ENCODE measurements at regions not wholly inside any gene's neighbourhood (a gene's known extent, or its start where the extent isn't known, plus 50 kb on each side); places are given as distances from the start of the nearest gene placed in this dataset.

DNA sequence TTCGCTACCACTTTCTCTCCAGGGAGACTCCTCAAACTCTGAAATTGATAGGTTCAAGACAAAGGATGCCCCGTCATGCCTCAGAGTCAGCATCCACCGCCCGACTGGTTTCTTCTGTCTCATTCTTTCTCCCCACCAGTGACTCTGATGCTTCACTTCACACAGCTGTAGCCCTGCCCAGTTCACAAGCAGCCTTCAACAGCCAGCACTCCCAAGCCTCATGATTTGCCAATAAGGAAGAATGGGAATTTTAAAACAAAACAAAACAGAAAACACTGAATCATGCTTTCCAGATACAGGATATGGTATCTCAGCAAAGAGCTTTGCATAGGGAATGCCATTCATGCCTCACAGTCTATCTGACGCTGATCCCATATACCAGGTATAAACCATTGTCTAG lies 371.2 kb upstream of the RORB start:
- Mint-ChIP-seq H3K36me3 (ENCODE audit: low read depth) (no peaks in the 10 kb centered on the region), H3K4me1 (ENCODE audit: low read depth) (no peaks in the 10 kb centered on the region), H3K9me3 (peaks cover 29% of the 10 kb centered on the region), H3K27me3 (ENCODE audit: insufficient read depth) (no peaks in the 10 kb centered on the region), H3K27ac (no peak overlapping the region), H3K4me3 (no peak overlapping the region)
- DNase-seq, result no peak
- TF ChIP-seq, protein P1, sequence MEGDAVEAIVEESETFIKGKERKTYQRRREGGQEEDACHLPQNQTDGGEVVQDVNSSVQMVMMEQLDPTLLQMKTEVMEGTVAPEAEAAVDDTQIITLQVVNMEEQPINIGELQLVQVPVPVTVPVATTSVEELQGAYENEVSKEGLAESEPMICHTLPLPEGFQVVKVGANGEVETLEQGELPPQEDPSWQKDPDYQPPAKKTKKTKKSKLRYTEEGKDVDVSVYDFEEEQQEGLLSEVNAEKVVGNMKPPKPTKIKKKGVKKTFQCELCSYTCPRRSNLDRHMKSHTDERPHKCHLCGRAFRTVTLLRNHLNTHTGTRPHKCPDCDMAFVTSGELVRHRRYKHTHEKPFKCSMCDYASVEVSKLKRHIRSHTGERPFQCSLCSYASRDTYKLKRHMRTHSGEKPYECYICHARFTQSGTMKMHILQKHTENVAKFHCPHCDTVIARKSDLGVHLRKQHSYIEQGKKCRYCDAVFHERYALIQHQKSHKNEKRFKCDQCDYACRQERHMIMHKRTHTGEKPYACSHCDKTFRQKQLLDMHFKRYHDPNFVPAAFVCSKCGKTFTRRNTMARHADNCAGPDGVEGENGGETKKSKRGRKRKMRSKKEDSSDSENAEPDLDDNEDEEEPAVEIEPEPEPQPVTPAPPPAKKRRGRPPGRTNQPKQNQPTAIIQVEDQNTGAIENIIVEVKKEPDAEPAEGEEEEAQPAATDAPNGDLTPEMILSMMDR (IDR thresholded peaks at IDR 0.05), result no peak

DNA sequence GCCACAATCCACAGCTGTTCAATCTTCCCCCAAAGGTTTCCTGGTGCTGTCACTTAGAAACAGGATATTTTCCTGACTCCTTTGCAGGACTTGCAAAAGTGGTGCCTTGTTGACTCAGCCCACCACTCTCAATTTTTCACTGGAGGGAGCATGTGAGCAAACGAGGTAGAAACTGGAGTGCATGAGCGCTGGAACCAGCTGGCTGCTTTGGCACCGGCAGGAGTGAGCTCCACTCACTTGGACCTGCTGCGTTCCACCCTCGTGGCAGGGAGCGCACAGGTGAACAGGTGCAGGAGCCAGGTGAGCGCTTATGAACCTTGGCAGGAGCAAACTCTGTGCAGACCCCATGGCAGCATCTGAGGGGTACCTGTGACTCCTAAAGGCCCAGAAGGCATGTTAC lies 364.1 kb upstream of the RORB start:
- Mint-ChIP-seq H3K36me3 (ENCODE audit: low read depth) (no peaks in the 10 kb centered on the region), H3K4me1 (ENCODE audit: low read depth) (no peaks in the 10 kb centered on the region), H3K27ac (no peak overlapping the region), H3K4me3 (no peak overlapping the region), H3K27me3 (ENCODE audit: insufficient read depth) (no peaks in the 10 kb centered on the region; the same call in 1 of the 2 replicates), H3K9me3 (peaks cover 47% of the 10 kb centered on the region)
- no peak for DNase-seq
- TF ChIP-seq, protein P1 (IDR thresholded peaks at IDR 0.05), result no peak

DNA sequence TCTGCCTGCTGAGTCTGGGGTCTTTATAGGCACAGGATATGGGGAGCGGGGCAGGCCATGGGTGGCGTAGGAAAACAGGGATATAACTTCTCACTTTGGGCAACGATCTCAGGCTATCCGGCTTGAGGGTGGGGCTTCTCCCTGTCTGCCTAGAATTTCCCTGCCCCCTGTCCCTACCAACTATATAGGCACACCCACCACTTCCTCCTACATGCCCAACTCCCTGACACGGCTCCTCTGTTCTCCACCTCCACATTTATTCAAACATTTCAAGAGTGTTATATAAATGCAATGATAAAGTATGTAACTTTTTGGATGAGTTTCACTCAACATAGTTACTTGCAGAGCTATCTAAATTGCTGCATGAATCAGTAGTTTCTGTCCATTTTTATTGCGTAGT lies 363.2 kb upstream of the RORB start:
- TF ChIP-seq, protein P1 (IDR thresholded peaks at IDR 0.05), result no peak
- Mint-ChIP-seq H3K36me3 (ENCODE audit: low read depth) (no peaks in the 10 kb centered on the region), H3K27ac (no peak overlapping the region), H3K9me3 (peaks cover 39% of the 10 kb centered on the region), H3K4me3 (no peak overlapping the region), H3K27me3 (ENCODE audit: insufficient read depth) (no peaks in the 10 kb centered on the region; the same call in 1 of the 2 replicates), H3K4me1 (ENCODE audit: low read depth) (no peaks in the 10 kb centered on the region)
- no peak for DNase-seq

DNA sequence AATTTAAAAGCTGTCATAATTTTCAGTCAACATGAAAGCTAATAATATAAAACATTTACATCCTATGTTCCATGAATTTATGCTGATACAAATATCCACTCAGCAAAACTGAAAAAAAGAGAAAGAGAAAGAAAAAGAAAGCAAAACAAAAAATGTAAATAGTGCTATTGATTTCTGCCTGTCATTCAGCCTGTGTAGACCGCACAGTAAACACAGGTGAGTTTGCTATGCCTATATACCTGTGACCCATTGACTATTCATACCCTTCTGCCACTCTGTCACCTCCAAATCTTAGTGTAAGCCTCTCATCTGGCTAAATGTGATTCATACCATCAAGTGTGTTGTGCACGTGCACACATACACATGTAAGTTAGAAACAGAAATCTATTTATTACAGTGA lies 359.0 kb upstream of the RORB start:
- H3K4me3 Mint-ChIP-seq, result no peak overlapping the region
- H3K27ac Mint-ChIP-seq, result no peak overlapping the region
- H3K36me3 Mint-ChIP-seq (ENCODE audit: low read depth), result no peaks in the 10 kb centered on the region
- no peaks in the 10 kb centered on the region for H3K4me1 Mint-ChIP-seq (ENCODE audit: low read depth)
- peaks cover 36% of the 10 kb centered on the region for H3K9me3 Mint-ChIP-seq
- no peak for DNase-seq
- H3K27me3 Mint-ChIP-seq (ENCODE audit: insufficient read depth), result no peaks in the 10 kb centered on the region; the same call in 1 of the 2 replicates
- TF ChIP-seq, protein P1 (IDR thresholded peaks at IDR 0.05), result no peak

DNA sequence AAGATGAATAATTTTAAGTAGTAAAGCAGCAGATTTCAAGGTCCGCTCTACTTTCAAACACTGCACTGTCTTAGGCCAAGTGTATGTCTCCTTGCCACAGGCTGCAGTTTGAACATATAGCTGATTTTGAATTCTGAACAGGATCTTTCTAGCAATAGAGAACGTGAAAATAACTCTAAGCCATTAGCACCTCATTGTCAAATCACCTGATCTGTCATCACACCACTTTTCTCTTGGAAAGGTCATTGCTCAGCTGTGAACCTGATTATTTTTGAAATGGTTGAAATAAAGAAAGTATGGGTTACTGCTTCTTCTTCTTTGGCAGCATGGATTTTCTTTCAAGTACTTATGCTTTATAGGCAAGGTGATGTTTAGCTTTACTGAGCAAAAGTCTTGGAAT lies 357.0 kb upstream of the RORB start:
- Mint-ChIP-seq H3K27me3 (ENCODE audit: insufficient read depth) (no peaks in the 10 kb centered on the region), H3K4me3 (no peak overlapping the region), H3K4me1 (ENCODE audit: low read depth) (no peaks in the 10 kb centered on the region), H3K9me3 (peaks cover 22% of the 10 kb centered on the region), H3K27ac (no peak overlapping the region), H3K36me3 (ENCODE audit: low read depth) (no peaks in the 10 kb centered on the region)
- TF ChIP-seq, protein P1 (IDR thresholded peaks at IDR 0.05), result no peak
- no peak for DNase-seq

DNA sequence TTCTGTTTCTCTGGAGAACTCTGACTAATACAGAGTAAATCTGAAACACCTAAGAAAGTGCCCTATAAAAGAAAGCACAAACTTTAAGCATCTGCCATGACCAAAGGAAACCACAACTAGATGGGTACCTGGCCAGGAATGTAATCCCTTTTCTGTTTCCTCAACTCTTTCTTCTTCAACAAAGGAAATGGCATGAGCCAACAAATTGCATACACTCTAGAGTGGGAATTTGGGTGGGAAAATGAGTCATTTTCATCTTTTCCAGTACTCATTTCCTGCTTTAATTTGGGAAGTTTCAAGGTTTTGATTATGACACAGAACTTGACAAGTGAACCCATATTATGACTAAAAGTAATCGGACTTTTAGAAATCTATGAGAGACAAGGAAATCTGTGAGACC lies 349.2 kb upstream of the RORB start:
- H3K27me3 Mint-ChIP-seq (ENCODE audit: insufficient read depth), result no peaks in the 10 kb centered on the region
- H3K4me3 Mint-ChIP-seq, result no peak overlapping the region
- H3K9me3 Mint-ChIP-seq, result peaks cover 18% of the 10 kb centered on the region
- no peaks in the 10 kb centered on the region for H3K4me1 Mint-ChIP-seq (ENCODE audit: low read depth)
- H3K36me3 Mint-ChIP-seq (ENCODE audit: low read depth), result no peaks in the 10 kb centered on the region
- no peak overlapping the region for H3K27ac Mint-ChIP-seq
- TF ChIP-seq, protein P1 (IDR thresholded peaks at IDR 0.05), result no peak
- no peak for DNase-seq
